ENCODE measurements at regions not wholly inside any gene's neighbourhood (a gene's known extent, or its start where the extent isn't known, plus 50 kb on each side); places are given as distances from the start of the nearest gene placed in this dataset.
"Not testable (repeated sequence)": the region's sequence is repeated elsewhere in the genome, so short reads cannot be mapped to it uniquely, and the experiment has no call there.

DNA sequence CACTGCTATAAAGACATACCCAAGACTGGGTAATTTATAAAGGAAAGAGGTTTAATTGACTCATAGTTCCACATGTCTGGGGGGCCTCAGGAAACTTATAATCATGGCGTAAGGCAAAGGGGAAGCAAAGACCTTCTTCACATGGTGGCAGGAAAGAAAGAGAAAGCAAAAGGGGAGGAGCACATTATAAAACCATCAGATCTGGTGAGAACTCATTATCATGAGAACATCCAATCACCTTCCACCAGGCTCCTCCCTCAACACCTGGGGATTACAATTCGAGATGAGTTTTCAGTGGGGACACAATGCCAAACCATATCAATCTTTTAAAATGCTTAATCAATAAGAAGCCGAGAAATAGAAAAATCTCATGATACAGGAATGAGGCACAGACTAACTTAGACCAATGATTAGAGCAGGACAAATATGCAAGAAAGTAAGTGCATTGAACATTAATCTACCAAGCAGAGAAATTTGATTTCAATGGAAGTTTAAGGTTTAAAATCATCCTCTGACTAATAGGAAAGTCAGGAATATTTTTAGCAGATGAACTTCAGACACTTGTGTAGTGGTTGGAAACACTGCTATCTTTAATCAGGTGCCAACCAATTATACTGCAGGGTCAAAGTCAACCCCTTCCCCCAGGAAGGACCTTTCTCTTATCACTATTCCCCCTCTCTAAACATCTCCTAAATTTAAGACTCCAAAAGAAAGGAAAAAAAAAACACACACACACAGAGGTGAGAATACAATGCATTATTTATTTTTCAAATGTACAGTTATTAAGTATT, 259.2 kb downstream of the IRS1 start:
- TF ChIP-seq, protein P1, sequence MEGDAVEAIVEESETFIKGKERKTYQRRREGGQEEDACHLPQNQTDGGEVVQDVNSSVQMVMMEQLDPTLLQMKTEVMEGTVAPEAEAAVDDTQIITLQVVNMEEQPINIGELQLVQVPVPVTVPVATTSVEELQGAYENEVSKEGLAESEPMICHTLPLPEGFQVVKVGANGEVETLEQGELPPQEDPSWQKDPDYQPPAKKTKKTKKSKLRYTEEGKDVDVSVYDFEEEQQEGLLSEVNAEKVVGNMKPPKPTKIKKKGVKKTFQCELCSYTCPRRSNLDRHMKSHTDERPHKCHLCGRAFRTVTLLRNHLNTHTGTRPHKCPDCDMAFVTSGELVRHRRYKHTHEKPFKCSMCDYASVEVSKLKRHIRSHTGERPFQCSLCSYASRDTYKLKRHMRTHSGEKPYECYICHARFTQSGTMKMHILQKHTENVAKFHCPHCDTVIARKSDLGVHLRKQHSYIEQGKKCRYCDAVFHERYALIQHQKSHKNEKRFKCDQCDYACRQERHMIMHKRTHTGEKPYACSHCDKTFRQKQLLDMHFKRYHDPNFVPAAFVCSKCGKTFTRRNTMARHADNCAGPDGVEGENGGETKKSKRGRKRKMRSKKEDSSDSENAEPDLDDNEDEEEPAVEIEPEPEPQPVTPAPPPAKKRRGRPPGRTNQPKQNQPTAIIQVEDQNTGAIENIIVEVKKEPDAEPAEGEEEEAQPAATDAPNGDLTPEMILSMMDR (IDR thresholded peaks at IDR 0.05; ENCODE audit: insufficient read depth, low read length, poor library complexity, severe bottlenecking), result no peak
- DNase-seq (ENCODE audit: extremely low read depth, insufficient read length), result no peak
- Histone ChIP-seq H3K27me3 (replicated peaks; ENCODE audit: control insufficient read depth, insufficient read depth, low read length) (no peaks in the 10 kb centered on the region), H3K36me3 (ENCODE audit: control insufficient read depth, insufficient read depth, low read length) (no peaks in the 10 kb centered on the region), H3K4me3 (replicated peaks; ENCODE audit: low read depth, low read length) (no peak overlapping the region)

DNA sequence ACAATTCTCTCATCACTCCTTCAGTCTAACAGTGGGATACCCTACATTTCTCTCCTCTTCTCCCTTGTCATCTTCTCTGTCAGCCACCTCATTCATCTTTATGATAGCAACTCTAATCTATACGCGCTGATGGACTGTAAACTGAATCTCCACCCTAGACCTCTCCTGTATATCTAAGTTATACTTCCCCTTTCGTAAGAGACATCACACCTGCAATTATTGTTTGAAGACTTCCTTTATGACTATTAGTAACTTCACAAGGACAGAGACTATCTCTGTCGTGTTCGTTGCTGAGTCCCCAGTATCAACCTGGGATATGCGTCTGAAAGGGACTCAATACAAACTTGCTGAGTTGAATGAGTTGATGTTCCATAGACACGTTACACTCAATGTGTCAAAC, 263.2 kb downstream of the IRS1 start:
- no peaks in the 10 kb centered on the region for H3K36me3 ChIP-seq (ENCODE audit: control insufficient read depth, insufficient read depth, low read length)
- TF ChIP-seq, protein P1 (IDR thresholded peaks at IDR 0.05; ENCODE audit: insufficient read depth, low read length, poor library complexity, severe bottlenecking), result no peak
- DNase-seq (ENCODE audit: extremely low read depth, insufficient read length), result no peak
- no peaks in the 10 kb centered on the region; the same call in 1 of the 2 replicates for H3K27me3 ChIP-seq (replicated peaks; ENCODE audit: control insufficient read depth, insufficient read depth, low read length)
- H3K4me3 ChIP-seq (replicated peaks; ENCODE audit: low read depth, low read length), result no peak overlapping the region

DNA sequence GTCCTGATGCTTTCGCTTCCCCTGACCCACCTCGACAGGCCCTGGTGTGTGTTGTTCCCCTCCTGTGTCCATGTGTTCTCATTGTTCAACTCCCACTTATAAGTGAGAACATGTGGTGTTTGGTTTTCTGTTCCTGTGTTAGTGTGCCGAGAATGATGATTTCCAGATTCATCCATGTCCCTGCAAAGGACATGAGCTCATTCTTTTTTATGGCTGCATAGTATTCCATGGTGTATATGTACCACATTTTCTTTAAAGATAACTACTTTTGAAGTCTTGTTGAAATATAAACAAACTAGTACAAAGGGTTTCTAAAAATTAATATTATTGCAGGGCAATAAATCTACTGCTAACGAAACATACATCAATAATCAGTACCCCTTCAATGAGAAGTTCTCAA, 266.6 kb downstream of the IRS1 start:
- DNase-seq (ENCODE audit: extremely low read depth, insufficient read length); H3K4me3 ChIP-seq (replicated peaks; ENCODE audit: low read depth, low read length); H3K36me3 ChIP-seq (ENCODE audit: control insufficient read depth, insufficient read depth, low read length); H3K27me3 ChIP-seq (replicated peaks; ENCODE audit: control insufficient read depth, insufficient read depth, low read length): not testable (repeated sequence)

DNA sequence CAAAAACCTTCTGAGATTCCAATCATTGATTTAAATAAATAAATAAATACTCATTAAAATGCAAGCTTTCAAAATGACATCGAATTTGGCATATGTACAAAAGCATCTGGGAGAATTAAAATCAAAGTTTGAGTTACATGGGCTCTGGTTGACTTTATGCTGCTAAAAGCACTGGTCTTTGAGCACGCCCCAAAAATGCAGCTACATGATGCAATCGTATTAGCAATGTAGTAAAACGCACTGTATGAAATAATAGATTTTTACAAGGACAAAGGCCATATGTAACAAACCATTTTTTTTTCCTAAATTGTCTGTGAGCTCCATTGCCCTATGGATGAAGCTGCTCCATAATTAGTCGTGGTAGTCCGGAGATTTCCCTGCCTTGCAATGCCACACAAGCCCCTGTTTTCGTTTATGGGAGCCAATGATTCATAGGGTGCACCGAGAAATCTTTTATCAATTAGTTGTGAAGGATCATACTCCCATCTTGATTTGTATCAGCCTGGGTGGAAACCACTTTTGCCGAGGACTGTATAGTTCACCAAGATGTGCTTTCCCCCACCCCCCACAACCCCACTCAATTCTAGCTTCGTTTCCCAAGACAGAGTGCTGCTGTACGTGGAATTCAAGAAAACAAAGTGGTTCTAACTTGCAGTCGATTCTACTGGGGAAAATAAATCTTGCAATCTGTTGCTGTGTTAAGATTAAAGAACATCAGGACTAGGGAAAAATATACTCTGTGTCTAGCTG, 268.4 kb downstream of the IRS1 start:
- TF ChIP-seq, protein P1 (IDR thresholded peaks at IDR 0.05; ENCODE audit: insufficient read depth, low read length, poor library complexity, severe bottlenecking), result no peak
- H3K36me3 ChIP-seq (ENCODE audit: control insufficient read depth, insufficient read depth, low read length), result no peaks in the 10 kb centered on the region
- no peaks in the 10 kb centered on the region; the same call in 1 of the 2 replicates for H3K27me3 ChIP-seq (replicated peaks; ENCODE audit: control insufficient read depth, insufficient read depth, low read length)
- no peak for DNase-seq (ENCODE audit: extremely low read depth, insufficient read length)
- H3K4me3 ChIP-seq (replicated peaks; ENCODE audit: low read depth, low read length), result no peak overlapping the region

DNA sequence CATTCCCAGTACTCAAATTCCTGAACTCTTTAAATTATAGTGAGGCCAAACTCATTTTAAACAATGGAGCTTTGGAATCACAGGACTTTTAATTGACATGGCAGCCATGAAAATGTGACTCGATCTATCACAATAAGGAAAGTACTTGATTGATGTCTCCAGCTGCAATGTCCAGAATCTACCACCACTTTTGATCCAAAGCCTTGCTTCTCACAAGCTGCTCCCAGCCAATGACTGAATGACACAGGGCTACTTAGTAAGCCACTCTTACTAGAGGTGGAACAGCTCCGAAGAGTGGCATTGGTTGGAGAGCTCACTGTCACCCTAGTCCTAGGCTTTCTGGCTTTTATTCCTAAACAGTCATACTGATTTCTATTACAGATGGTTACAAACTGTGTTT, 270.1 kb downstream of the IRS1 start:
- TF ChIP-seq, protein P1 (IDR thresholded peaks at IDR 0.05; ENCODE audit: insufficient read depth, low read length, poor library complexity, severe bottlenecking), result no peak
- H3K4me3 ChIP-seq (replicated peaks; ENCODE audit: low read depth, low read length), result no peak overlapping the region
- H3K27me3 ChIP-seq (replicated peaks; ENCODE audit: control insufficient read depth, insufficient read depth, low read length), result no peaks in the 10 kb centered on the region; the same call in 1 of the 2 replicates
- no peak for DNase-seq (ENCODE audit: extremely low read depth, insufficient read length)
- H3K36me3 ChIP-seq (ENCODE audit: control insufficient read depth, insufficient read depth, low read length), result no peaks in the 10 kb centered on the region

DNA sequence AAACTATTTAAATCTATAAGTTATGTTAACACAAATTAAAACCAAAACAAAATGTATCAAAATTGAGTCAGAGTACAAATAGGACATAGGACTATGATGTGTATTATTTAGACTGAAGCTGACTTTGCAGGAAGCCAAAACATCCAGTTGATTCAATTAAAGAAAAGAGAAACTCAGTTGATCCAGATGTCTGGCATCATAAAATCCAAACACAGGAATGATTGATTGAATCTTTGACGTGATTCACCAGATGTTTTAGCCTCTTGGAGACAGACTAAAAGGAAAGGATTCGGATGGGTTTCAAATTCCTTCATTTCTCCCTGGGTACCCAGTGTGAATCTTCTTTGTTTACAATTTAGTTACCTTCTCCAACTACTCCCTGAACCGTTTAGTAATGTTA, 272.9 kb downstream of the IRS1 start:
- TF ChIP-seq, protein P1 (IDR thresholded peaks at IDR 0.05; ENCODE audit: insufficient read depth, low read length, poor library complexity, severe bottlenecking), result no peak
- no peaks in the 10 kb centered on the region for H3K36me3 ChIP-seq (ENCODE audit: control insufficient read depth, insufficient read depth, low read length)
- no peak overlapping the region for H3K4me3 ChIP-seq (replicated peaks; ENCODE audit: low read depth, low read length)
- no peaks in the 10 kb centered on the region; the same call in 1 of the 2 replicates for H3K27me3 ChIP-seq (replicated peaks; ENCODE audit: control insufficient read depth, insufficient read depth, low read length)
- DNase-seq (ENCODE audit: extremely low read depth, insufficient read length), result no peak

All from GM06990 (cell line).